ENCODE measurements at regions not wholly inside any gene's neighbourhood (a gene's known extent, or its start where the extent isn't known, plus 50 kb on each side); places are given as distances from the start of the nearest gene placed in this dataset.
"Not testable (repeated sequence)": the region's sequence is repeated elsewhere in the genome, so short reads cannot be mapped to it uniquely, and the experiment has no call there.

GRCh38 chr2:128598260-128598659 is 279.6 kb upstream of the HS6ST1 start:
- not testable (repeated sequence) for DNase-seq (ENCODE audit: low read depth)

- no peak for DNase-seq (ENCODE audit: low read depth)
Observed at GRCh38 chr2:128598862-128599441, 280.3 kb upstream of the HS6ST1 start.

- DNase-seq (ENCODE audit: low read depth): no peak
Observed at GRCh38 chr2:128599700-128600099, 281.0 kb upstream of the HS6ST1 start.

- no peak for DNase-seq (ENCODE audit: low read depth)
Observed at GRCh38 chr2:128600581-128601297, 282.1 kb upstream of the HS6ST1 start.

GRCh38 chr2:128601298-128602037 is 282.8 kb upstream of the HS6ST1 start:
- no peak for DNase-seq (ENCODE audit: low read depth)

- no peak for DNase-seq (ENCODE audit: low read depth)
Observed at GRCh38 chr2:128602038-128602698, 283.5 kb upstream of the HS6ST1 start.

GRCh38 chr2:128602699-128603101 is 284.0 kb upstream of the HS6ST1 start:
- DNase-seq (ENCODE audit: low read depth): no peak

- no peak for DNase-seq (ENCODE audit: low read depth)
Observed at GRCh38 chr2:128603411-128603924, 284.8 kb upstream of the HS6ST1 start.

GRCh38 chr2:128604045-128604444 is 285.4 kb upstream of the HS6ST1 start:
- no peak for DNase-seq (ENCODE audit: low read depth)

GRCh38 chr2:128604581-128604980 is 285.9 kb upstream of the HS6ST1 start:
- not testable (repeated sequence) for DNase-seq (ENCODE audit: low read depth)

- DNase-seq (ENCODE audit: low read depth): no peak
Observed at GRCh38 chr2:128605421-128605820, 286.8 kb upstream of the HS6ST1 start.

- DNase-seq (ENCODE audit: low read depth): no peak
Observed at GRCh38 chr2:128605931-128606330, 287.3 kb upstream of the HS6ST1 start.

- no peak for DNase-seq (ENCODE audit: low read depth)
Observed at GRCh38 chr2:128606837-128607236, 288.2 kb upstream of the HS6ST1 start.

GRCh38 chr2:128607440-128607839 is 288.8 kb upstream of the HS6ST1 start:
- no peak for DNase-seq (ENCODE audit: low read depth)

- DNase-seq (ENCODE audit: low read depth): no peak
Observed at GRCh38 chr2:128607911-128608506, 289.3 kb upstream of the HS6ST1 start.

GRCh38 chr2:128608921-128609880 is 290.5 kb upstream of the HS6ST1 start:
- no peak for DNase-seq (ENCODE audit: low read depth)

GRCh38 chr2:128610496-128610895 is 291.8 kb upstream of the HS6ST1 start:
- no peak for DNase-seq (ENCODE audit: low read depth)

- DNase-seq (ENCODE audit: low read depth): no peak
Observed at GRCh38 chr2:128611421-128612320, 293.0 kb upstream of the HS6ST1 start.

- no peak for DNase-seq (ENCODE audit: low read depth)
Observed at GRCh38 chr2:128612628-128613027, 294.0 kb upstream of the HS6ST1 start.

- no peak for DNase-seq (ENCODE audit: low read depth)
Observed at GRCh38 chr2:128613351-128613750, 294.7 kb upstream of the HS6ST1 start.
